MM.1S (cell line): ENCODE measurements at regions not wholly inside any gene's neighbourhood (a gene's known extent, or its start where the extent isn't known, plus 50 kb on each side); places are given as distances from the start of the nearest gene placed in this dataset.

Source experiments
- DNase-seq: peaks from one replicate; pipeline ENCODE4 v3.0.0-alpha.2; 2015
- H2AFZ ChIP-seq: fragments of 300-600 bp; sonication (generic); 2 replicates; pipeline ENCODE4 v1.6.0; 2016; ENCODE audit warnings: antibody characterized with exemption, low read length
- H3F3A ChIP-seq: fragments of 300-600 bp; sonication (generic); 2 replicates; pipeline ENCODE4 v1.6.1; 2016; ENCODE audit warnings: mild to moderate bottlenecking, antibody characterized with exemption, low read length, moderate library complexity, mixed read lengths; ENCODE audit not compliant: insufficient read depth
- H3K27ac ChIP-seq: fragments of 300-600 bp; sonication (generic); 2 replicates; pipeline ENCODE4 v1.5.1; 2016; ENCODE audit warnings: mild to moderate bottlenecking, low read length
- H3K27me3 ChIP-seq: fragments of 300-600 bp; sonication (generic); replicated peaks from 2 replicates; pipeline ENCODE4 v1.6.0; 2016; ENCODE audit warnings: low read length; ENCODE audit not compliant: insufficient read depth
- H3K36me3 ChIP-seq: fragments of 300-600 bp; sonication (generic); replicated peaks from 2 replicates; pipeline ENCODE4 v1.6.1; 2016; ENCODE audit warnings: mild to moderate bottlenecking, low read length, mixed read lengths; ENCODE audit not compliant: insufficient read depth
- H3K4me1 ChIP-seq: fragments of 300-600 bp; sonication (generic); 2 replicates; pipeline ENCODE4 v1.6.1; 2016; ENCODE audit warnings: low read length, mixed read lengths
- H3K4me2 ChIP-seq: fragments of 300-600 bp; sonication (generic); 2 replicates; pipeline ENCODE4 v1.6.0; 2016; ENCODE audit warnings: low read depth, low read length
- H3K4me3 ChIP-seq: fragments of 300-600 bp; sonication (generic); 2 replicates; pipeline ENCODE4 v1.5.1; 2016; ENCODE audit warnings: low read length, mixed read lengths
- H3K79me2 ChIP-seq: fragments of 300-600 bp; sonication (generic); 2 replicates; pipeline ENCODE4 v1.6.1; 2016; ENCODE audit warnings: mixed run types, low read length, mixed read lengths
- H3K9ac ChIP-seq: fragments of 300-600 bp; sonication (generic); 2 replicates; pipeline ENCODE4 v1.6.1; 2016; ENCODE audit warnings: low read length, mixed read lengths
- H3K9me2 ChIP-seq: fragments of 300-600 bp; sonication (generic); replicated peaks from 2 replicates; pipeline ENCODE4 v1.6.1; 2016; ENCODE audit warnings: mild to moderate bottlenecking, low read length, mixed read lengths; ENCODE audit not compliant: insufficient read depth
- H3K9me3 ChIP-seq: fragments of 300-600 bp; sonication (generic); replicated peaks from 2 replicates; pipeline ENCODE4 v1.6.1; 2016; ENCODE audit warnings: mild to moderate bottlenecking, low read length, mixed read lengths; ENCODE audit not compliant: insufficient read depth
- H4K20me1 ChIP-seq: fragments of 300-600 bp; sonication (generic); 2 replicates; pipeline ENCODE4 v1.6.1; 2016; ENCODE audit warnings: mild to moderate bottlenecking, low read length, moderate library complexity, mixed read lengths; ENCODE audit not compliant: insufficient read depth
- EZH2 ChIP-seq: fragments of 300-600 bp; sonication (generic); optimal IDR thresholded peaks from 2 replicates; pipeline ENCODE3; 2017; ENCODE audit warnings: low read depth, mild to moderate bottlenecking, antibody characterized with exemption, low read length, mixed read lengths
- EZH2phosphoT487 ChIP-seq: fragments of 300-600 bp; sonication (generic); IDR thresholded peaks from 2 replicates; pipeline ENCODE4 v1.6.1; 2018; ENCODE audit warnings: antibody characterized with exemption, low read length
- TF ChIP-seq, protein P1 (sequence below): fragments of 300-600 bp; sonication (generic); IDR thresholded peaks from 2 replicates; pipeline ENCODE4 v1.5.1; 2016; ENCODE audit warnings: antibody characterized with exemption, low read length, mixed read lengths

DNA sequence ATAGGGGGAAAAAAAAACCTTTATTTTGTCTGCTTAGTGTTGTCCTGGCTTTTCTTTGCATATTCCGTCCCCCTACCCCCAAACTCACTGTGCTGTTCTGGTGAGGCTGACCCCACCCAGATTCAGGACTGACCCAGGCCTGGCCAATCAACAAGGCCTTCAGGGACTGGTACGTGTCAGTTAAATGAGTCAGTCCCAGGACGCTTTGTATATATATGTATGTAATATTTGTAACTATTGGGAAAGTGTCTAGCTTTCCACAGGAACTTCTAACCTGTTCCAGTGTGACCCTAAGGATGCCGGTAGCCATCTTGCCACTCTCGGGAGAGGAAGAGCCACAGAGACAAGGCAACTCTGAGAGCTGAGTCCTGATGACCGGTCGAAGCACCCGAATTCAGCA lies 107.4 kb downstream of the VCPKMT start:
- peak overlapping the region; percentile 45; the same call in 1 of the 2 replicates for H3K4me2 ChIP-seq
- H2AFZ ChIP-seq: peak overlapping the region; percentile 63; the same call in 1 of the 2 replicates

DNA sequence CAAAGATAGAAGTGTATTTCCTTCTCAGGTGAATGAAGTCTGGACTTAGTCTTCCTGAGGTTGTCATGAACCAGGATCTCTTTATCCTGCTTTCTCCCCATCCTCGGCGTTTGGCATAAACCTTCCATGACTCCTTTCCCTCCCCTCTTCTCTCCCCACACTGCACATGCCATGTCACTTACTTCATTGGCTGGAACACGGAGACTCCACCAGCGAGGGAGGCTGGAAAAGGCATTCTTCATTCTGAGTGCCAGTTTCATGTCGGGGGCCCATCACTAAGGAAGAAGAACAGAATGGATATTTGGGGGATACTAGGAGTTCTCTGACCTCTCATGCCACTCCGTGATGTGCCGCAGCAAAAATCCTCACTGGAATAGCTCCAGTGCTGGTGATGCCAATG lies 105.6 kb downstream of the VCPKMT start:
- Histone ChIP-seq H3K4me2 (no peak overlapping the region), H3K27me3 (no peaks in the 10 kb centered on the region), H3K9me3 (no peaks in the 10 kb centered on the region), H3K4me1 (peaks cover 10% of the 10 kb centered on the region), H3K4me3 (no peak overlapping the region), H3F3A (peaks cover 10% of the 10 kb centered on the region), H3K9me2 (no peaks in the 10 kb centered on the region), H3K79me2 (no peaks in the 10 kb centered on the region), H4K20me1 (no peaks in the 10 kb centered on the region), H3K9ac (no peak overlapping the region), H2AFZ (no peak overlapping the region), H3K36me3 (no peaks in the 10 kb centered on the region), H3K27ac (no peak overlapping the region)
- DNase-seq: no peak
- no peak for TF ChIP-seq EZH2phosphoT487
- TF ChIP-seq EZH2: no peak
- TF ChIP-seq, protein P1, sequence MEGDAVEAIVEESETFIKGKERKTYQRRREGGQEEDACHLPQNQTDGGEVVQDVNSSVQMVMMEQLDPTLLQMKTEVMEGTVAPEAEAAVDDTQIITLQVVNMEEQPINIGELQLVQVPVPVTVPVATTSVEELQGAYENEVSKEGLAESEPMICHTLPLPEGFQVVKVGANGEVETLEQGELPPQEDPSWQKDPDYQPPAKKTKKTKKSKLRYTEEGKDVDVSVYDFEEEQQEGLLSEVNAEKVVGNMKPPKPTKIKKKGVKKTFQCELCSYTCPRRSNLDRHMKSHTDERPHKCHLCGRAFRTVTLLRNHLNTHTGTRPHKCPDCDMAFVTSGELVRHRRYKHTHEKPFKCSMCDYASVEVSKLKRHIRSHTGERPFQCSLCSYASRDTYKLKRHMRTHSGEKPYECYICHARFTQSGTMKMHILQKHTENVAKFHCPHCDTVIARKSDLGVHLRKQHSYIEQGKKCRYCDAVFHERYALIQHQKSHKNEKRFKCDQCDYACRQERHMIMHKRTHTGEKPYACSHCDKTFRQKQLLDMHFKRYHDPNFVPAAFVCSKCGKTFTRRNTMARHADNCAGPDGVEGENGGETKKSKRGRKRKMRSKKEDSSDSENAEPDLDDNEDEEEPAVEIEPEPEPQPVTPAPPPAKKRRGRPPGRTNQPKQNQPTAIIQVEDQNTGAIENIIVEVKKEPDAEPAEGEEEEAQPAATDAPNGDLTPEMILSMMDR: no peak

More for the DNA sequence above, 107.4 kb downstream of the VCPKMT start:
- DNase-seq: no peak
- Histone ChIP-seq H3K27ac (peak overlapping the region; percentile 96), H3K4me3 (peak overlapping the region; percentile 20; the same call in 1 of the 2 replicates), H3K9ac (peak overlapping the region; percentile 56), H3K9me2 (no peaks in the 10 kb centered on the region), H4K20me1 (no peaks in the 10 kb centered on the region), H3K27me3 (no peaks in the 10 kb centered on the region), H3F3A (peaks cover 10% of the 10 kb centered on the region), H3K4me1 (peaks cover 10% of the 10 kb centered on the region), H3K79me2 (no peaks in the 10 kb centered on the region), H3K9me3 (no peaks in the 10 kb centered on the region), H3K36me3 (no peaks in the 10 kb centered on the region)
- TF ChIP-seq EZH2: no peak
- TF ChIP-seq, protein P1: no peak
- no peak for TF ChIP-seq EZH2phosphoT487

DNA sequence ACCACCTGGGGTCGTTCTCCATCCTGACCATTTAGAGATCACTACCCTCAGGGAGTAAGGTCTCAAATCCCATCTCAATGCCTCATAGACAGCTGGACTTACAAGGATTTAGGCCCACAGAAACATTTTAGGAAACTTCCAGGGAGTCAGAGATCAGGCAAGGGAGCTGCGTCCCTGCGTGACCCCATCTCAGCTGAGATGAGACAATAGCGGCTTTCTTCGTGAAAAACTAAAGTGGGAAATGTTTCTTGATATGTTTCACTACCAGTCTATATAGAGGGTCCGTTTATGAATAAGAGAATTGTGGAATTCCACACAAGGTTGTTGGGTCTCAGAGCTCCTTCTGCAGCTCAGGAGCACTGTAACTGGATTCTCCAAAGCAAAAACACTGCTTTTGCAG lies 105.1 kb downstream of the VCPKMT start:
- no peak overlapping the region for H3K27ac ChIP-seq

More for the DNA sequence above, 105.1 kb downstream of the VCPKMT start:
- H3K36me3 ChIP-seq: no peaks in the 10 kb centered on the region
- peaks cover 10% of the 10 kb centered on the region for H3K4me1 ChIP-seq
- no peak for DNase-seq
- no peak overlapping the region for H3K4me3 ChIP-seq
- no peak overlapping the region for H3K9ac ChIP-seq
- H3K9me2 ChIP-seq: no peaks in the 10 kb centered on the region
- H3K9me3 ChIP-seq: no peaks in the 10 kb centered on the region
- H2AFZ ChIP-seq: no peak overlapping the region
- no peak for TF ChIP-seq EZH2phosphoT487
- TF ChIP-seq, protein P1: no peak
- no peak for TF ChIP-seq EZH2
- H3K79me2 ChIP-seq: no peaks in the 10 kb centered on the region
- no peaks in the 10 kb centered on the region for H4K20me1 ChIP-seq
- no peaks in the 10 kb centered on the region for H3K27me3 ChIP-seq
- H3K4me2 ChIP-seq: no peak overlapping the region
- peaks cover 10% of the 10 kb centered on the region for H3F3A ChIP-seq
